GM12891 (cell line): ENCODE measurements at regions not wholly inside any gene's neighbourhood (a gene's known extent, or its start where the extent isn't known, plus 50 kb on each side); places are given as distances from the start of the nearest gene placed in this dataset.

Experiments used
- PAX5 ChIP-seq: IDR thresholded peaks from 2 replicates; pipeline ENCODE4 v1.6.1; 2011; ENCODE audit warnings: low read length, moderate library complexity, mild to moderate bottlenecking; ENCODE audit not compliant: insufficient read depth, severe bottlenecking
- POLR2A ChIP-seq: IDR thresholded peaks from 2 replicates; pipeline ENCODE4 v1.6.1; 2011; ENCODE audit warnings: low read depth, low read length, control low read depth
- SPI1 ChIP-seq: IDR thresholded peaks from 2 replicates; pipeline ENCODE4 v1.6.1; 2011; ENCODE audit warnings: low read depth, low read length, control low read depth

DNA sequence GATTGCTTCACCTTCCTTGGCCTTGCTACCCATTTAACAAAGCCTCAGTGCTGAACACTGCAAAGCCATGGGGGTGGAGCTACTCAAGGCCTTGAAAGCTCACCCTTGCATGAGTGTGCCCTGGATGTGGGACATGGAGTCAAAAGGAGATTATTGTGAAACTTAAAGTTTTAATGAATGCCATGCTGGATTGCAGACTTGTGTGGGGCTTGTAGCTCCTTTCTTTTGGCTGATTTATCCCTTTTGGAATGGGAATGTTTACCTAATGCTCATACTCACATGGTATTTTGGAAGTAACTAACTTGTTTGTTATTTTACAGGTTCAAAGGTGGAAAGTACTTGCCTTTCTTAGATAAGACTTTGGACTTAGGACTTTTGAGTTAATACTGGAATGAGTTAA is 538.5 kb upstream of the NECTIN3 start:
- TF ChIP-seq SPI1 = no peak
- no peak for TF ChIP-seq PAX5
- TF ChIP-seq POLR2A = no peak
